ENCODE measurements at regions not wholly inside any gene's neighbourhood (a gene's known extent, or its start where the extent isn't known, plus 50 kb on each side); places are given as distances from the start of the nearest gene placed in this dataset.

DNA sequence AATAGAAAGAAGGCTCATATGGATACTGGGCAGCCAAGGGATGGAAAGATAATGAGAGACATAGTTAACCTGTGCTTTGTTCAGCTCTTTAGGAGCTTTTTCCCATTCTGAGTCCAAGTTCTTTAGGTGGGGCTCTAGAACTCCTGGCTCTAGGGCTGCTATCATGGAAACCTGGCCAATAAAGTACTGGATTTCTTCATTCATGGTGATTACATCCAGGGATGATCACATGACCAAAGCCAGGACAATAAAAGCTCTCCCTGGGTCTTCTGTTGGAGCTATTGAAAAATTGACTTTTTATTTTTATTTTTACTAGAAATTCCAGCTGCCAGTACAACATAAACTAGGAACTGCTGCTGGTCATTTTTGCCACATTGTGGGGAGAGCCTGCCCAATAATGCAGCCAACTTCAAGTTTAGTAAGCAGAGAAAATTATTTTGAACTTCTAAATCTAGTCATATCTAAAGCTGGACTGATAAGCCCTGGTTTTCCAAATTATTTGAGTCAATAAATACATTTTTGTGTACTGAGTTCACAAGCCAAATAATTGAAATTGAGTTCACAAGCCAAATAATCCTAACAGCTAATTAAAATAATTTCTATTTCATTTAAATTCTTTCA, 224.9 kb upstream of the STARD13 start:
- CTCF ChIA-PET, result no interaction called here
- TF ChIP-seq FOSL2 (IDR thresholded peaks at IDR 0.05) (no peak), FOSL2 (CRISPR knock-in tag; IDR thresholded peaks at IDR 0.05) (no peak), HOXB13 (CRISPR knock-in tag; IDR thresholded peaks at IDR 0.05; ENCODE audit: low read depth) (no peak), RAD21 (conservative IDR thresholded peaks at IDR 0.05 in 1 of 2, IDR thresholded peaks at IDR 0.05 in 1 of 2) (no peak), PHF8 (IDR thresholded peaks at IDR 0.05; ENCODE audit: borderline replicate concordance, low read depth) (no peak), ESRRA (IDR thresholded peaks at IDR 0.05; ENCODE audit: borderline replicate concordance, low read length) (no peak), EP300 (IDR thresholded peaks at IDR 0.05) (no peak), MAZ (IDR thresholded peaks at IDR 0.05; ENCODE audit: borderline replicate concordance, low read depth, low read length) (no peak), GATA3 (IDR thresholded peaks at IDR 0.05; ENCODE audit: borderline replicate concordance) (no peak), KDM5A (IDR thresholded peaks at IDR 0.05) (no peak), ZC3H11A (IDR thresholded peaks at IDR 0.05) (no peak), FOSB (CRISPR knock-in tag; IDR thresholded peaks at IDR 0.05) (no peak), HDAC2 (IDR thresholded peaks at IDR 0.05) (no peak), EHMT2 (IDR thresholded peaks at IDR 0.05; ENCODE audit: low read depth) (no peak), EHF (CRISPR knock-in tag; IDR thresholded peaks at IDR 0.05) (no peak)
- TF ChIP-seq, protein P1, sequence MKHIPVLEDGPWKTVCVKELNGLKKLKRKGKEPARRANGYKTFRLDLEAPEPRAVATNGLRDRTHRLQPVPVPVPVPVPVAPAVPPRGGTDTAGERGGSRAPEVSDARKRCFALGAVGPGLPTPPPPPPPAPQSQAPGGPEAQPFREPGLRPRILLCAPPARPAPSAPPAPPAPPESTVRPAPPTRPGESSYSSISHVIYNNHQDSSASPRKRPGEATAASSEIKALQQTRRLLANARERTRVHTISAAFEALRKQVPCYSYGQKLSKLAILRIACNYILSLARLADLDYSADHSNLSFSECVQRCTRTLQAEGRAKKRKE (CRISPR knock-in tag; IDR thresholded peaks at IDR 0.05; ENCODE audit: low read depth), result no peak
- TF ChIP-seq, protein P2, sequence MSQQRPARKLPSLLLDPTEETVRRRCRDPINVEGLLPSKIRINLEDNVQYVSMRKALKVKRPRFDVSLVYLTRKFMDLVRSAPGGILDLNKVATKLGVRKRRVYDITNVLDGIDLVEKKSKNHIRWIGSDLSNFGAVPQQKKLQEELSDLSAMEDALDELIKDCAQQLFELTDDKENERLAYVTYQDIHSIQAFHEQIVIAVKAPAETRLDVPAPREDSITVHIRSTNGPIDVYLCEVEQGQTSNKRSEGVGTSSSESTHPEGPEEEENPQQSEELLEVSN (IDR thresholded peaks at IDR 0.05; ENCODE audit: borderline replicate concordance, low read depth), result no peak
- TF ChIP-seq, protein P3, sequence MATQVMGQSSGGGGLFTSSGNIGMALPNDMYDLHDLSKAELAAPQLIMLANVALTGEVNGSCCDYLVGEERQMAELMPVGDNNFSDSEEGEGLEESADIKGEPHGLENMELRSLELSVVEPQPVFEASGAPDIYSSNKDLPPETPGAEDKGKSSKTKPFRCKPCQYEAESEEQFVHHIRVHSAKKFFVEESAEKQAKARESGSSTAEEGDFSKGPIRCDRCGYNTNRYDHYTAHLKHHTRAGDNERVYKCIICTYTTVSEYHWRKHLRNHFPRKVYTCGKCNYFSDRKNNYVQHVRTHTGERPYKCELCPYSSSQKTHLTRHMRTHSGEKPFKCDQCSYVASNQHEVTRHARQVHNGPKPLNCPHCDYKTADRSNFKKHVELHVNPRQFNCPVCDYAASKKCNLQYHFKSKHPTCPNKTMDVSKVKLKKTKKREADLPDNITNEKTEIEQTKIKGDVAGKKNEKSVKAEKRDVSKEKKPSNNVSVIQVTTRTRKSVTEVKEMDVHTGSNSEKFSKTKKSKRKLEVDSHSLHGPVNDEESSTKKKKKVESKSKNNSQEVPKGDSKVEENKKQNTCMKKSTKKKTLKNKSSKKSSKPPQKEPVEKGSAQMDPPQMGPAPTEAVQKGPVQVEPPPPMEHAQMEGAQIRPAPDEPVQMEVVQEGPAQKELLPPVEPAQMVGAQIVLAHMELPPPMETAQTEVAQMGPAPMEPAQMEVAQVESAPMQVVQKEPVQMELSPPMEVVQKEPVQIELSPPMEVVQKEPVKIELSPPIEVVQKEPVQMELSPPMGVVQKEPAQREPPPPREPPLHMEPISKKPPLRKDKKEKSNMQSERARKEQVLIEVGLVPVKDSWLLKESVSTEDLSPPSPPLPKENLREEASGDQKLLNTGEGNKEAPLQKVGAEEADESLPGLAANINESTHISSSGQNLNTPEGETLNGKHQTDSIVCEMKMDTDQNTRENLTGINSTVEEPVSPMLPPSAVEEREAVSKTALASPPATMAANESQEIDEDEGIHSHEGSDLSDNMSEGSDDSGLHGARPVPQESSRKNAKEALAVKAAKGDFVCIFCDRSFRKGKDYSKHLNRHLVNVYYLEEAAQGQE (IDR thresholded peaks at IDR 0.05), result no peak
- TF ChIP-seq, protein P4, sequence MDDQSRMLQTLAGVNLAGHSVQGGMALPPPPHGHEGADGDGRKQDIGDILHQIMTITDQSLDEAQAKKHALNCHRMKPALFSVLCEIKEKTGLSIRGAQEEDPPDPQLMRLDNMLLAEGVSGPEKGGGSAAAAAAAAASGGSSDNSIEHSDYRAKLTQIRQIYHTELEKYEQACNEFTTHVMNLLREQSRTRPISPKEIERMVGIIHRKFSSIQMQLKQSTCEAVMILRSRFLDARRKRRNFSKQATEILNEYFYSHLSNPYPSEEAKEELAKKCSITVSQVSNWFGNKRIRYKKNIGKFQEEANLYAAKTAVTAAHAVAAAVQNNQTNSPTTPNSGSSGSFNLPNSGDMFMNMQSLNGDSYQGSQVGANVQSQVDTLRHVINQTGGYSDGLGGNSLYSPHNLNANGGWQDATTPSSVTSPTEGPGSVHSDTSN (IDR thresholded peaks at IDR 0.05), result no peak
- Histone ChIP-seq H3K9me3 (no peaks in the 10 kb centered on the region), H3K27ac (no peak overlapping the region), H3K4me1 (no peaks in the 10 kb centered on the region), H3K4me2 (no peak overlapping the region), H3K4me3 (no peak overlapping the region)
- ATAC-seq (no peak), DNase-seq (ENCODE audit: low read depth in 1 of 2, low spot score in 1 of 2) (no peak), FAIRE-seq (no peak)
- POLR2A ChIA-PET, result interaction anchor here (0.6 kb wide), 1 partner anchor 10 kb away, joined by 3 read pairs; no protein-coding TSS in a partner anchor

DNA sequence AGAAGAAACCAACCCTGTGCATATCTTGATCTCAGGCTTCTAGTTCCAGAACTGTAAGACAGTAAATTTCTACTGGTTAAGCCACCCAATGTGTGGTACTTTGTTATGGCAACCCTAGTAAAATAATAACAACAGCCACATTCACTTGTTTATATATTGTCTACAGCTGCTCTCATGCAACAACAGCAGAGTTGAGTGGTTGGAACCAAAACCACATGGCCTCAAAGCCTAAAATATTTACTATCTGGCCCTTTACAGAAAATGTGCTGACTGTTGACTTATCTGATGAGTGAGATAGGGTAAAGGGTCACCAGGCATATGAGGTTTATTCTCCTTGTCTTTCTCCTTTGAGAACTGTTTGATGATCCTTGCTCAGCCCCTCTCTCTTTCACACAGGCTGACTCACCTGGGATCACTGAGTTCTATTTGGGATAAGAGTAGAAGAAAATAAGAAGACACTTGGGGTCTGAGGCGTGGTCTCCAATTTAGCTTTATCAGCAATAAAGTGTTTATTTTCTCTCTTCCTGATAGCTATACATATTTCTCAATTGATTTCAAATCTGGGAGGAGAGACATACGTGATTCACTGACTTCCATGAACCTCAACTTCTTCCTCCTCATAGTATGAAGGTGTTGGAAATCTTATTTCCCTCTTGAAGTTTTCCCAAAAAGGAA, 227.5 kb upstream of the STARD13 start:
- no peaks in the 10 kb centered on the region for H3K9me3 ChIP-seq
- CTCF ChIA-PET, result interaction anchor here (0.5 kb wide), 1 partner anchor 232 kb away, joined by 3 read pairs; no protein-coding TSS in a partner anchor
- POLR2A ChIA-PET, result no interaction called here
- no peak for FAIRE-seq
- no peaks in the 10 kb centered on the region for H3K4me1 ChIP-seq
- H3K27ac ChIP-seq, result no peak overlapping the region
- WGBS (ENCODE audit: missing lambda C conversion rate), result 75% methylated on average over 2 of the region's 2 CpGs
- no peak overlapping the region for H3K4me3 ChIP-seq
- peak; percentile 71 for TF ChIP-seq MAFK (IDR thresholded peaks at IDR 0.05; ENCODE audit: partially characterized antibody)
- no peak for TF ChIP-seq EP300 (IDR thresholded peaks at IDR 0.05)
- no peak for TF ChIP-seq RFX5 (IDR thresholded peaks at IDR 0.05)
- no peak for DNase-seq (ENCODE audit: low read depth in 1 of 2, low spot score in 1 of 2)
- H3K4me2 ChIP-seq, result no peak overlapping the region
- ATAC-seq, result no peak
